Spleen (tissue), 11 donors: ENCODE measurements at regions not wholly inside any gene's neighbourhood (a gene's known extent, or its start where the extent isn't known, plus 50 kb on each side); places are given as distances from the start of the nearest gene placed in this dataset.

Experiments
- DNase-seq: peaks from one replicate; pipeline ENCODE4 v3.0.0-alpha.2; 2020
- H3K27ac ChIP-seq, 8 donors: fragments of 200-600 bp; sonication (generic) in 7 of 8; 1 replicate in 4 of 8; 2 replicates in 4 of 8; pipeline versions ENCODE4 v1.5.0 to v1.8.0; 2016 to 2021; ENCODE audit warnings: inconsistent platforms in 4 of 8, mild to moderate bottlenecking in 4 of 8, moderate library complexity in 1 of 8
- H3K27me3 ChIP-seq, 7 donors: fragments of 200-600 bp; sonication (generic) in 6 of 7; replicated peaks in 1 of 7; 1 replicate in 4 of 7; 2 replicates in 3 of 7; pipeline versions ENCODE4 v1.5.0 to v1.8.0; 2016 to 2021; ENCODE audit warnings: inconsistent platforms in 3 of 7, mild to moderate bottlenecking in 1 of 7
- H3K36me3 ChIP-seq, 6 donors: fragments of 200-600 bp; sonication (generic) in 5 of 6; 1 replicate in 4 of 6; 2 replicates in 2 of 6; pipeline versions ENCODE4 v1.5.0 to v1.8.0; 2016 to 2021; ENCODE audit warnings: inconsistent platforms in 2 of 6
- H3K4me1 ChIP-seq, 6 donors: fragments of 200-600 bp; sonication (generic) in 5 of 6; 1 replicate in 3 of 6; 2 replicates in 3 of 6; pipeline versions ENCODE4 v1.5.0 to v1.8.0; 2016 to 2021; ENCODE audit warnings: inconsistent platforms in 3 of 6
- H3K4me3 ChIP-seq, 8 donors: fragments of 200-600 bp; sonication (generic) in 7 of 8; 1 replicate in 4 of 8; 2 replicates in 4 of 8; pipeline versions ENCODE4 v1.5.0 to v1.8.0; 2016 to 2021; ENCODE audit warnings: inconsistent platforms in 4 of 8, mild to moderate bottlenecking in 4 of 8, moderate library complexity in 2 of 8
- H3K9me3 ChIP-seq, 8 donors: fragments of 200-600 bp; sonication (generic) in 7 of 8; 1 replicate in 4 of 8; 2 replicates in 4 of 8; pipeline versions ENCODE4 v1.5.0 to v1.8.0; 2016 to 2021; ENCODE audit warnings: inconsistent platforms in 4 of 8
- POLR2A ChIP-seq, 3 donors: fragments of 450-650 bp; IDR thresholded peaks; one replicate each; pipeline ENCODE4 v1.5.1; 2017; ENCODE audit warnings: antibody characterized with exemption in 3 of 3, mild to moderate bottlenecking in 1 of 3
- POLR2AphosphoS5 ChIP-seq, 3 donors: sonication (generic); formaldehyde crosslinking; IDR thresholded peaks; one replicate each; pipeline ENCODE4 v1.5.1; 2017; ENCODE audit warnings: antibody characterized with exemption in 3 of 3
- WGBS, 5 donors: extraction: QIAGEN DNeasy Blood & Tissue Kit in 3 of 5; methylation state at CpG; one replicate each; pipeline versions ENCODE4 v1.1.5 to v1.1.7; 2013 to 2018; 5-methylcytosine and 5-hydroxymethylcytosine counted together
- intact Hi-C: fragments of 100-400 bp; cut with DNase I; formaldehyde crosslinking; loops from one replicate; pipeline ENCODE4 v1.15.0; 2023; ENCODE audit warnings: low total_unique reads
- TF ChIP-seq, protein P1 (sequence below), 11 experiments: fragments of 200-600 bp in 7 of 11; fragments of 450-650 bp in 4 of 11; sonication (generic) in 4 of 11; IDR thresholded peaks in 8 of 11; conservative IDR thresholded peaks in 3 of 11; 1 replicate in 7 of 11; 2 replicates in 4 of 11; pipeline versions ENCODE4 v1.4.0 to v1.8.0; 2016 to 2021; ENCODE audit warnings: antibody characterized with exemption in 11 of 11, inconsistent platforms in 4 of 11, mild to moderate bottlenecking in 1 of 11
- donor health status: healthy with polysubstance abuse.
- donor health status: DM: no; HTN: no; CAD: no; lungs with moderate emphysema.
- donor health status: DM: no; HTN: no; CAD: no.
- donor health status: Bipolar disorder and iron deficiency.
- donor health status: healthy.
- donor health status: DM: no; HTN: no; CAD: no.
- donor health status: DM: yes; HTN: yes; CAD: no.

GRCh38 chr5:96157841-96158291, 196.2 kb upstream of the ELL2 start:
- no peaks in the 10 kb centered on the region for H3K36me3 ChIP-seq
- no peak for TF ChIP-seq POLR2AphosphoS5 (IDR thresholded peaks at IDR 0.05)
- no peak for TF ChIP-seq POLR2A (IDR thresholded peaks at IDR 0.05)
- TF ChIP-seq, protein P1, sequence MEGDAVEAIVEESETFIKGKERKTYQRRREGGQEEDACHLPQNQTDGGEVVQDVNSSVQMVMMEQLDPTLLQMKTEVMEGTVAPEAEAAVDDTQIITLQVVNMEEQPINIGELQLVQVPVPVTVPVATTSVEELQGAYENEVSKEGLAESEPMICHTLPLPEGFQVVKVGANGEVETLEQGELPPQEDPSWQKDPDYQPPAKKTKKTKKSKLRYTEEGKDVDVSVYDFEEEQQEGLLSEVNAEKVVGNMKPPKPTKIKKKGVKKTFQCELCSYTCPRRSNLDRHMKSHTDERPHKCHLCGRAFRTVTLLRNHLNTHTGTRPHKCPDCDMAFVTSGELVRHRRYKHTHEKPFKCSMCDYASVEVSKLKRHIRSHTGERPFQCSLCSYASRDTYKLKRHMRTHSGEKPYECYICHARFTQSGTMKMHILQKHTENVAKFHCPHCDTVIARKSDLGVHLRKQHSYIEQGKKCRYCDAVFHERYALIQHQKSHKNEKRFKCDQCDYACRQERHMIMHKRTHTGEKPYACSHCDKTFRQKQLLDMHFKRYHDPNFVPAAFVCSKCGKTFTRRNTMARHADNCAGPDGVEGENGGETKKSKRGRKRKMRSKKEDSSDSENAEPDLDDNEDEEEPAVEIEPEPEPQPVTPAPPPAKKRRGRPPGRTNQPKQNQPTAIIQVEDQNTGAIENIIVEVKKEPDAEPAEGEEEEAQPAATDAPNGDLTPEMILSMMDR (IDR thresholded peaks at IDR 0.05 in 8 of 11, conservative IDR thresholded peaks at IDR 0.05 in 3 of 11) = no peak
- no peak overlapping the region for H3K4me3 ChIP-seq
- WGBS, 5 donors = 81 to 91% (median 89%) methylated on average over 3 of the region's 3 CpGs
- no peaks in the 10 kb centered on the region for H3K9me3 ChIP-seq
- no peak for DNase-seq
- intact Hi-C loops = no loop called here
- H3K27me3 ChIP-seq = no peaks in the 10 kb centered on the region
- no peak overlapping the region for H3K27ac ChIP-seq
- H3K4me1 ChIP-seq = no peaks in the 10 kb centered on the region

GRCh38 chr5:96157077-96157780, 195.6 kb upstream of the ELL2 start:
- WGBS, 5 donors = 57 to 80% (median 74%) methylated on average over 4 of the region's 4 CpGs
- DNase-seq = no peak
- intact Hi-C loops = no loop called here

DNA sequence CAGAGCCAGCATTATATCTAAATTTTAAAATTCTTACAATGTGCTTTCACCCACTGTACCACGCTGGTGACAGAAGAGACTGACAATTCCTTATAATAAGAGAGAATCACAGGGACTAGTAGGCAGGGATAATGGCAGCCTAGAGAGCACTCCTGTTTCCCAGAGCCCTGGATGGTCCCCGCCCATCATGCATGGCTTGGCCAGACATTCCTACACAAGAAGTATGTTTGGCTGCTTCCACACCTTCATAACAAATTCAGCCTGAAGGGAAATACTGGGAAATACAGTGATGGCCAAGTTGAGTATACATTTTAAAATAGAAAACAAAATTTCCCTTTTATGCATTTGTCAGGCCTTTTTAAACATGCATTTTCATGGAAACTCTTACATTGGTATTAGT, 193.5 kb upstream of the ELL2 start:
- H3K4me1 ChIP-seq = no peaks in the 10 kb centered on the region
- no peak overlapping the region for H3K27ac ChIP-seq
- no peaks in the 10 kb centered on the region for H3K27me3 ChIP-seq
- TF ChIP-seq POLR2AphosphoS5 (IDR thresholded peaks at IDR 0.05) (no peak), POLR2A (IDR thresholded peaks at IDR 0.05) (no peak)
- TF ChIP-seq, protein P1 (IDR thresholded peaks at IDR 0.05 in 8 of 11, conservative IDR thresholded peaks at IDR 0.05 in 3 of 11) = no peak
- no peak for DNase-seq
- intact Hi-C loops = no loop called here
- H3K4me3 ChIP-seq = no peak overlapping the region
- 85 to 99% (median 94%) methylated on average over 2 of the region's 2 CpGs for WGBS, 5 donors
- no peaks in the 10 kb centered on the region for H3K9me3 ChIP-seq
- H3K36me3 ChIP-seq = no peaks in the 10 kb centered on the region

More at GRCh38 chr5:96157077-96157780, 195.6 kb upstream of the ELL2 start:
- Histone ChIP-seq H3K9me3 (no peaks in the 10 kb centered on the region), H3K27ac (no peak overlapping the region), H3K4me3 (no peak overlapping the region), H3K36me3 (no peaks in the 10 kb centered on the region), H3K4me1 (no peaks in the 10 kb centered on the region), H3K27me3 (no peaks in the 10 kb centered on the region)
- TF ChIP-seq, protein P1 (IDR thresholded peaks at IDR 0.05 in 8 of 11, conservative IDR thresholded peaks at IDR 0.05 in 3 of 11) = no peak
- no peak for TF ChIP-seq POLR2AphosphoS5 (IDR thresholded peaks at IDR 0.05)
- no peak for TF ChIP-seq POLR2A (IDR thresholded peaks at IDR 0.05)

- TF ChIP-seq POLR2A (IDR thresholded peaks at IDR 0.05) (no peak), POLR2AphosphoS5 (IDR thresholded peaks at IDR 0.05) (no peak)
- TF ChIP-seq, protein P1 (IDR thresholded peaks at IDR 0.05 in 8 of 11, conservative IDR thresholded peaks at IDR 0.05 in 3 of 11) = no peak
- H3K9me3 ChIP-seq = no peaks in the 10 kb centered on the region
- 26 to 51% (median 43%) methylated on average over 2 of the region's 2 CpGs for WGBS, 5 donors
- no peak for DNase-seq
- H3K27ac ChIP-seq = no peak overlapping the region
- no peaks in the 10 kb centered on the region for H3K4me1 ChIP-seq
- H3K27me3 ChIP-seq = no peaks in the 10 kb centered on the region
- H3K36me3 ChIP-seq = no peaks in the 10 kb centered on the region
- intact Hi-C loops = no loop called here
- no peak overlapping the region for H3K4me3 ChIP-seq
Measured at GRCh38 chr5:96151891-96152290, 190.2 kb upstream of the ELL2 start.
